Testis (tissue), 2 donors: ENCODE measurements at regions not wholly inside any gene's neighbourhood (a gene's known extent, or its start where the extent isn't known, plus 50 kb on each side); places are given as distances from the start of the nearest gene placed in this dataset.

Experiments used
- DNase-seq: peaks from one replicate; pipeline ENCODE4 v3.0.0-alpha.2; 2019
- H3K27ac ChIP-seq, 2 donors: fragments of 200-600 bp; sonication (generic); one replicate each; pipeline ENCODE4 v1.5.1; 2019
- H3K27me3 ChIP-seq: fragments of 200-600 bp; sonication (generic); one replicate; pipeline ENCODE4 v1.5.1; 2019
- H3K36me3 ChIP-seq: fragments of 200-600 bp; sonication (generic); one replicate; pipeline ENCODE4 v1.5.1; 2017; ENCODE audit warnings: low read depth; ENCODE audit errors: missing control alignments
- H3K4me1 ChIP-seq: fragments of 200-600 bp; sonication (generic); one replicate; pipeline ENCODE4 v1.5.1; 2019
- H3K4me3 ChIP-seq, 2 donors: fragments of 200-600 bp; sonication (generic); one replicate each; pipeline ENCODE4 v1.5.1; 2017 to 2019
- H3K9me3 ChIP-seq: fragments of 200-600 bp; sonication (generic); one replicate; pipeline ENCODE4 v1.5.1; 2017
- POLR2A ChIP-seq: fragments of 450-650 bp; IDR thresholded peaks from one replicate; pipeline ENCODE4 v1.6.1; 2017; ENCODE audit warnings: antibody characterized with exemption, mild to moderate bottlenecking, moderate library complexity
- WGBS, 2 donors: methylation state at CpG; one replicate each; pipeline ENCODE4 v1.1.5; 2018; 5-methylcytosine and 5-hydroxymethylcytosine counted together
- intact Hi-C: fragments of 100-400 bp; cut with DNase I; formaldehyde crosslinking; loops from one replicate; pipeline ENCODE4 v1.15.1; 2023; ENCODE audit warnings: low total_unique reads
- TF ChIP-seq, protein P1 (sequence below), 3 experiments: fragments of 450-650 bp in 2 of 3; fragments of 200-600 bp in 1 of 3; sonication (generic) in 1 of 3; IDR thresholded peaks; one replicate each; pipeline ENCODE4 v1.5.1; 2016 to 2019; ENCODE audit warnings: antibody characterized with exemption in 3 of 3, mild to moderate bottlenecking in 2 of 3, moderate library complexity in 1 of 3

DNA sequence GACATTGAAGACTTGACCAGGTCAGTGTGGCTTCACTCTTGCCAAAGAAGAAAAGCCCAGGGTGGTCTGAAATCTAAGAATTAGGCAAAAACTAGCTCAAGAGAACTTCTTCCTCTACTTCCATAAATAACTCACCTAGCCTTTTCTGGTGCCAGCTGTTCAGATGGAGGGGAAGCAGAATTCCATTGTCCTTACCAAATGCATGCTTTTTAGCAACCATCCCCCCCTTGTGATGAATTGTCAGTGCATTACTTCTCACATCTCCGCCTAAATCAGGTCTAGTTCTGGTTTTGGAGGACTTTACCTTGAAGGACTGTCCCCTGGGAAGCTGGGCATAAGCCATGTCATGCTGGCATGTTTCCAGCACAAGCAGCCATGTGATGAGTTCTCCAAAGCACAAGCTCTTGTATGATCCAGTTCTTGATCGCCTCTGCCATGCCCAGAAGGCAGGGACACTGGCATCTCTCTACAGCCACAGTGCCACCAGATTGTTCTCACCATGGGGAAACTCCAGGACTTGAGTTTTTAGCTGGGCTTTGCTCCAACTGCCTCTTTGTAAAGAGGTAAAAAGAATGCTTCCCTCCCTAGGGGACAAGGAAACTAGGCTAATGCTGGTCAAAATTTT lies 96.4 kb upstream of the IL12A start:
- H3K36me3 ChIP-seq, result no peaks in the 10 kb centered on the region
- TF ChIP-seq POLR2A, result no peak
- TF ChIP-seq, protein P1, sequence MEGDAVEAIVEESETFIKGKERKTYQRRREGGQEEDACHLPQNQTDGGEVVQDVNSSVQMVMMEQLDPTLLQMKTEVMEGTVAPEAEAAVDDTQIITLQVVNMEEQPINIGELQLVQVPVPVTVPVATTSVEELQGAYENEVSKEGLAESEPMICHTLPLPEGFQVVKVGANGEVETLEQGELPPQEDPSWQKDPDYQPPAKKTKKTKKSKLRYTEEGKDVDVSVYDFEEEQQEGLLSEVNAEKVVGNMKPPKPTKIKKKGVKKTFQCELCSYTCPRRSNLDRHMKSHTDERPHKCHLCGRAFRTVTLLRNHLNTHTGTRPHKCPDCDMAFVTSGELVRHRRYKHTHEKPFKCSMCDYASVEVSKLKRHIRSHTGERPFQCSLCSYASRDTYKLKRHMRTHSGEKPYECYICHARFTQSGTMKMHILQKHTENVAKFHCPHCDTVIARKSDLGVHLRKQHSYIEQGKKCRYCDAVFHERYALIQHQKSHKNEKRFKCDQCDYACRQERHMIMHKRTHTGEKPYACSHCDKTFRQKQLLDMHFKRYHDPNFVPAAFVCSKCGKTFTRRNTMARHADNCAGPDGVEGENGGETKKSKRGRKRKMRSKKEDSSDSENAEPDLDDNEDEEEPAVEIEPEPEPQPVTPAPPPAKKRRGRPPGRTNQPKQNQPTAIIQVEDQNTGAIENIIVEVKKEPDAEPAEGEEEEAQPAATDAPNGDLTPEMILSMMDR (IDR thresholded peaks at IDR 0.05), result no peak
- no peak overlapping the region for H3K27ac ChIP-seq
- intact Hi-C loops, result no loop called here
- WGBS, 2 donors, result 86 to 89% methylated on average over 2 of the region's 2 CpGs
- H3K9me3 ChIP-seq, result no peaks in the 10 kb centered on the region
- peaks cover 4% of the 10 kb centered on the region for H3K4me1 ChIP-seq
- H3K4me3 ChIP-seq, result no peak overlapping the region
- no peaks in the 10 kb centered on the region for H3K27me3 ChIP-seq
- no peak for DNase-seq

DNA sequence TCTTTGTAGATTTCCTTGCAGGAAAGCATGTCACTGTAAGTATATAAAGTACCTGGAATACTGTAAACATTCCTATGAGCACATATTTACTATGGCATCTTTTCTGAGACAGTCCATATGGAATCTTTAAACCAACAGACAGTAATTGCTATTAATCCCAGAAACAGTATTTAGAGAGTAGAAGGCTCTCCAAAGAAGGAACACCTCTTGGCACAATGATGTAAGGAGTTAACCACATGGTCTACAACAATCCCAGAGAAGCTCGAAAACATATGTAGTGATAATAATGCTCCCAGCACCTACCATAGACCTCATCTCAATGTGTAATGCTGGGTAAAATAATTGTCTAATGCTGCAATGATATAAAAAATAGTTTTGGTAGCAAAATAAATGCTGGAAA lies 95.8 kb upstream of the IL12A start:
- intact Hi-C loops, result no loop called here
- Histone ChIP-seq H3K4me1 (peaks cover 6% of the 10 kb centered on the region), H3K27ac (no peak overlapping the region), H3K36me3 (no peaks in the 10 kb centered on the region), H3K27me3 (no peaks in the 10 kb centered on the region), H3K9me3 (no peaks in the 10 kb centered on the region), H3K4me3 (no peak overlapping the region)
- TF ChIP-seq, protein P1 (IDR thresholded peaks at IDR 0.05), result no peak
- TF ChIP-seq POLR2A, result no peak
- DNase-seq, result no peak
- 70 to 73% methylated on average over 1 of the region's 1 CpG for WGBS, 2 donors

DNA sequence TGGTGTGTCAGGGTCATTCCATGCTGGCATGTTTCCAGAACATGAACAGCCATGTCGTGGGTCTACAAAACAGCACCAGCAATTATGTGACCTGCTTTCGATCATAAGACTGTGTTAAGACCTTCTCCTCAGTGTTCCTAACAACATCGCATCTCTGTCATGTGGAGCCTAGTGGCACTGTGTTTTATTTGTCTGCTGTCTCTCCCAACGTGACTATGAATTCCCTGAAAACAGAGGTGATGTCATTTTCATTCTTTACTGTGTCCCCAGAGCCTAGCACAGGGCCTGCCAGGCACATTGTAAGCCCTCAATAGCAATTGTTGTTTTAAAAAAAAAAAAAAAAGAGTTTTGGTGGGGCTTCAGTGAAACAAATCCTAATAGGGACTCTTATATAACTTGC lies 94.2 kb upstream of the IL12A start:
- no peaks in the 10 kb centered on the region for H3K9me3 ChIP-seq
- TF ChIP-seq, protein P1 (IDR thresholded peaks at IDR 0.05), result no peak
- TF ChIP-seq POLR2A, result no peak
- no peaks in the 10 kb centered on the region for H3K27me3 ChIP-seq
- 78 to 82% methylated on average over 4 of the region's 4 CpGs for WGBS, 2 donors
- intact Hi-C loops, result no loop called here
- no peak overlapping the region for H3K27ac ChIP-seq
- no peak for DNase-seq
- H3K4me3 ChIP-seq, result no peak overlapping the region
- peaks cover 6% of the 10 kb centered on the region for H3K4me1 ChIP-seq
- no peaks in the 10 kb centered on the region for H3K36me3 ChIP-seq

DNA sequence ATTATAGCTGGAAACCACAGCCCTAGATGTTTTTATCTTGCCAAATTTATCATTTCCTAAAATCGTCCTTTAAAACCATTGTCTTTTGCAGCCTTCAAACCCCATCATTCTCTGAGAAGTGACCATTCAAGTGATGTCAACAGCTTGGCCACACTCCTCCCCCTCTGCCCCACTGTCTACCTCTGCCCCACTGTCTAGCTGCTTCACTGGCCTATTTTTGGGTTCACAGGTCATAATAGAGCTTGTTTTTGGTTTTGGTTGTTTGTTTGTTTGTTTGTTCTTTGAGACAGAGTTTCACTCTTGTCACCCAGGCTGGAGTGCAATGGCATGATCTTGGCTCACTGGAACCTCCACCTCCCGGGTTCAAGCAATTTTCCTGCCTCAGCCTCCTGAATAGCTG lies 93.2 kb upstream of the IL12A start:
- intact Hi-C loops, result no loop called here
- TF ChIP-seq, protein P1 (IDR thresholded peaks at IDR 0.05), result no peak
- TF ChIP-seq POLR2A, result no peak
- no peaks in the 10 kb centered on the region for H3K36me3 ChIP-seq

DNA sequence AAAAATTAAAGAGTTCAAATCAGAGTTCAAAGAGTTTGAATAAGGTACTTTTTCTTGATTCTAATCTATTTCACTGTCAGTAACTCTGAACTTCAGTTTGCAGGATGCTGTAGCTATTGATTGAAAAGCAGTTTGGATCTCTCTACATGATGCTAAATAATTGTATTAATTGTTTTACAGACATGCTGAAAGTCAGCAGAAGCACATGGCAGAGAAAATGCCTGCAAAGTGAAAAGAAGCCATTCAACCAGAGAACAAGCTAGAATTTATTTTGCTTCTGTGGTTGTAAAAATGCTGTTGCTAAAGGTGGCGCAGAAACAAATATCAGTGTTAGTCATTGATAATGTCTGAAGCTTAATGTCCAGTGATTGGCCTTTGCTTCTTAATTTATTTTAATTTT lies 92.1 kb upstream of the IL12A start:
- no peaks in the 10 kb centered on the region for H3K9me3 ChIP-seq
- WGBS, 2 donors, result 94 to 97% methylated on average over 1 of the region's 1 CpG
- peaks cover 6% of the 10 kb centered on the region for H3K4me1 ChIP-seq
- H3K27me3 ChIP-seq, result no peaks in the 10 kb centered on the region
- H3K4me3 ChIP-seq, result no peak overlapping the region
- no peak for TF ChIP-seq POLR2A
- TF ChIP-seq, protein P1 (IDR thresholded peaks at IDR 0.05), result no peak
- H3K27ac ChIP-seq, result no peak overlapping the region
- intact Hi-C loops, result no loop called here
- no peaks in the 10 kb centered on the region for H3K36me3 ChIP-seq
- no peak for DNase-seq

More for the DNA sequence above, 93.2 kb upstream of the IL12A start:
- WGBS, 2 donors, result 79 to 85% methylated on average over 2 of the region's 2 CpGs
- H3K27me3 ChIP-seq, result no peaks in the 10 kb centered on the region
- peaks cover 6% of the 10 kb centered on the region for H3K4me1 ChIP-seq
- no peak overlapping the region for H3K4me3 ChIP-seq
- no peaks in the 10 kb centered on the region for H3K9me3 ChIP-seq
- no peak overlapping the region for H3K27ac ChIP-seq
- no peak for DNase-seq
